Gastroesophageal sphincter (tissue), 3 donors: ENCODE measurements at regions not wholly inside any gene's neighbourhood (a gene's known extent, or its start where the extent isn't known, plus 50 kb on each side); places are given as distances from the start of the nearest gene placed in this dataset.

Experiments used
- CTCF ChIP-seq, 4 experiments: fragments of 200-600 bp in 2 of 4; fragments of 450-650 bp in 2 of 4; sonication (generic) in 1 of 4; IDR thresholded peaks; one replicate each; pipeline ENCODE4 v1.5.1; 2017 to 2019; ENCODE audit warnings: antibody characterized with exemption in 4 of 4, mild to moderate bottlenecking in 2 of 4, moderate library complexity in 2 of 4
- POLR2A ChIP-seq, 2 donors: fragments of 450-650 bp; IDR thresholded peaks; one replicate each; pipeline ENCODE4 v1.6.1; 2017; ENCODE audit warnings: antibody characterized with exemption in 2 of 2, mild to moderate bottlenecking in 2 of 2, moderate library complexity in 1 of 2
- POLR2AphosphoS5 ChIP-seq: sonication (generic); formaldehyde crosslinking; IDR thresholded peaks from one replicate; pipeline ENCODE4 v1.6.1; 2017; ENCODE audit warnings: antibody characterized with exemption

DNA sequence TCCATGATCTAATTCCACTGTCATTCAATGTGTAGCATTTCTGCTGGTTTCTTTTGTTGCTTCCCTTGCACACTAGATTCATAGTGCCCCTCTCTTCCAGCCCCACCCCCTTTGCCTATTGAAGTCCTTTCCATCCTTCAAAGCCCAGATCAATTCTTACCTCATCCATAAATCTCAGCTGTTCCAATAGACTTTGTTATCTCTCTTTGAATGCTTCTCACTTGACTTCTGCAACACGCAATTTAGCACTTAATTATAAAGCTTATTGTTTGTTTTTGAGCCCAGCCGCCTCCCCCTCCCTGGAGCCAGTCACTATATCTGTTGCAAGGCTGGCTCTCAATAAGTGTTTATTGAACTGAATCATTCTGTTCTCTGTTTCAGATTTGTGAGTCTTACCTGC is 174.6 kb upstream of the TBL1XR1 start:
- TF ChIP-seq CTCF (IDR thresholded peaks at IDR 0.05) (no peak), POLR2AphosphoS5 (no peak), POLR2A (IDR thresholded peaks at IDR 0.05) (no peak)
